OCI-LY7 (cell line): ENCODE measurements at regions not wholly inside any gene's neighbourhood (a gene's known extent, or its start where the extent isn't known, plus 50 kb on each side); places are given as distances from the start of the nearest gene placed in this dataset.

Experiments
- BruUV-seq: library from RNA; stranded (reverse); fragments of 400-500 nt; replicated peaks from 2 replicates; lab custom pipeline; 2021; lab: Mats Ljungman, UMichigan
- CTCF ChIA-PET: fragments of 300-600 bp; sonication (Branson Sonifier 250); formaldehyde crosslinking; loops from one replicate; lab custom pipeline; 2022; ENCODE audit warnings: antibody characterized with exemption; ENCODE audit not compliant: unreplicated experiment; lab: Charles Lee
- POLR2A ChIA-PET: fragments of 300-600 bp; sonication (Branson Sonifier 250); formaldehyde crosslinking; loops from one replicate; lab custom pipeline; 2022; ENCODE audit warnings: antibody characterized with exemption; lab: Charles Lee
- DNase-seq: peaks from one replicate; pipeline ENCODE4 v3.0.0-alpha.2; 2015; ENCODE audit warnings: low spot score
- H2AFZ ChIP-seq: fragments of 200-600 bp; sonication (generic), shearing (Covaris generic); 2 replicates; pipeline ENCODE4 v1.6.1; 2014; ENCODE audit warnings: mild to moderate bottlenecking, antibody characterized with exemption, low read length, moderate library complexity
- H3K27ac ChIP-seq: fragments of 200-600 bp; sonication (generic); 2 replicates; pipeline ENCODE4 v1.5.1; 2014; ENCODE audit warnings: mixed run types, low read depth, mild to moderate bottlenecking, moderate library complexity, low read length, inconsistent platforms; ENCODE audit not compliant: poor library complexity, severe bottlenecking
- H3K36me3 ChIP-seq: fragments of 200-600 bp; sonication (generic); 2 replicates; pipeline ENCODE4 v1.6.1; 2014; ENCODE audit warnings: mild to moderate bottlenecking, antibody characterized with exemption, low read length, moderate library complexity, mixed read lengths; ENCODE audit not compliant: insufficient read depth
- H3K4me1 ChIP-seq: fragments of 200-600 bp; sonication (generic); 2 replicates; pipeline ENCODE4 v1.5.1; 2014; ENCODE audit warnings: mild to moderate bottlenecking, low read length; ENCODE audit not compliant: insufficient read depth, poor library complexity, severe bottlenecking
- H3K4me2 ChIP-seq: fragments of 200-600 bp; sonication (generic); 2 replicates; pipeline ENCODE4 v1.6.1; 2014; ENCODE audit warnings: mild to moderate bottlenecking, low read length
- H3K4me3 ChIP-seq: fragments of 200-600 bp; sonication (generic); 2 replicates; pipeline ENCODE4 v1.5.1; 2014; ENCODE audit warnings: mild to moderate bottlenecking, low read depth, low read length; ENCODE audit not compliant: poor library complexity, severe bottlenecking
- H3K79me2 ChIP-seq: fragments of 200-600 bp; sonication (generic); 2 replicates; pipeline ENCODE4 v1.6.1; 2016; ENCODE audit warnings: low read depth, mild to moderate bottlenecking, low read length, moderate library complexity, mixed read lengths; ENCODE audit not compliant: insufficient read depth
- H3K9me2 ChIP-seq: fragments of 200-600 bp; sonication (generic); 2 replicates; pipeline ENCODE4 v1.6.1; 2016; ENCODE audit warnings: mild to moderate bottlenecking, low read length, mixed read lengths; ENCODE audit not compliant: insufficient read depth
- H3K9me3 ChIP-seq: fragments of 200-600 bp; sonication (generic); 2 replicates; pipeline ENCODE4 v1.6.1; 2014; ENCODE audit warnings: mild to moderate bottlenecking, mixed run types, low read length, mixed read lengths
- H4K20me1 ChIP-seq: fragments of 200-600 bp; sonication (generic); 2 replicates; pipeline ENCODE4 v1.6.1; 2014; ENCODE audit warnings: mild to moderate bottlenecking, antibody characterized with exemption, low read length, moderate library complexity, mixed read lengths; ENCODE audit not compliant: insufficient read depth
- EZH2phosphoT487 ChIP-seq: fragments of 200-600 bp; sonication (generic); IDR thresholded peaks from 2 replicates; pipeline ENCODE4 v1.6.1; 2018; ENCODE audit warnings: low read depth, borderline replicate concordance, mild to moderate bottlenecking, mixed run types, antibody characterized with exemption, low read length, moderate library complexity, mixed read lengths
- intact Hi-C: fragments of 100-400 bp; cut with micrococcal nuclease; formaldehyde crosslinking; loops from one replicate; pipeline ENCODE4 v1.10.0; 2022; ENCODE audit not compliant: unreplicated experiment
- TF ChIP-seq, protein P1 (sequence below): fragments of 200-600 bp; sonication (generic); conservative IDR thresholded peaks from 2 replicates; pipeline ENCODE4 v1.5.1; 2014; ENCODE audit warnings: mild to moderate bottlenecking, antibody characterized with exemption, low read length, moderate library complexity, mixed read lengths

DNA sequence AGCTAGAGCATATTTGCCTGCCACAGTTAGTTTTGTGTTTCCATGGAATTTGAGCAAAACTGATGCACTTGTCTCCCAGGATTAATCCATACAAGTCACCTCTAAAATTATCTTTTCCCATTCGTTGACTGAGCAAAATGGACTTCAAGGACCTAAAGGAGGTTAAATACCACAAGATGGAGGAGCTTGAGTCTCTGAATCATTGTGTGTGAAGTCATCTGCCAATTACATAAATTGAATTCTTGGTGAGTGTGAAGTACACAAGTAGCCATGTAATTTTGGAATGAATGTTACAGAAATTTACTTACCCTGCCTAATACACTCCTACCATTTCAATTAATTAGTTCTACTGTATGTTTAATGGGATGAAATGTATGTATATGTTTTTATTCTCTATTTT lies 501.7 kb upstream of the POT1 start:
- Histone ChIP-seq H4K20me1 (no peaks in the 10 kb centered on the region), H3K36me3 (no peaks in the 10 kb centered on the region), H3K4me2 (no peak overlapping the region), H3K27ac (no peak overlapping the region), H3K4me3 (no peak overlapping the region), H3K9me3 (no peaks in the 10 kb centered on the region), H3K79me2 (no peaks in the 10 kb centered on the region), H3K9me2 (no peaks in the 10 kb centered on the region), H3K4me1 (no peaks in the 10 kb centered on the region), H2AFZ (no peak overlapping the region)
- TF ChIP-seq EZH2phosphoT487: no peak
- TF ChIP-seq, protein P1, sequence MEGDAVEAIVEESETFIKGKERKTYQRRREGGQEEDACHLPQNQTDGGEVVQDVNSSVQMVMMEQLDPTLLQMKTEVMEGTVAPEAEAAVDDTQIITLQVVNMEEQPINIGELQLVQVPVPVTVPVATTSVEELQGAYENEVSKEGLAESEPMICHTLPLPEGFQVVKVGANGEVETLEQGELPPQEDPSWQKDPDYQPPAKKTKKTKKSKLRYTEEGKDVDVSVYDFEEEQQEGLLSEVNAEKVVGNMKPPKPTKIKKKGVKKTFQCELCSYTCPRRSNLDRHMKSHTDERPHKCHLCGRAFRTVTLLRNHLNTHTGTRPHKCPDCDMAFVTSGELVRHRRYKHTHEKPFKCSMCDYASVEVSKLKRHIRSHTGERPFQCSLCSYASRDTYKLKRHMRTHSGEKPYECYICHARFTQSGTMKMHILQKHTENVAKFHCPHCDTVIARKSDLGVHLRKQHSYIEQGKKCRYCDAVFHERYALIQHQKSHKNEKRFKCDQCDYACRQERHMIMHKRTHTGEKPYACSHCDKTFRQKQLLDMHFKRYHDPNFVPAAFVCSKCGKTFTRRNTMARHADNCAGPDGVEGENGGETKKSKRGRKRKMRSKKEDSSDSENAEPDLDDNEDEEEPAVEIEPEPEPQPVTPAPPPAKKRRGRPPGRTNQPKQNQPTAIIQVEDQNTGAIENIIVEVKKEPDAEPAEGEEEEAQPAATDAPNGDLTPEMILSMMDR: no peak
- POLR2A ChIA-PET: no interaction called here
- no peak for DNase-seq
- intact Hi-C loops: no loop called here
- BruUV-seq: no TSS peak
- CTCF ChIA-PET: no interaction called here

DNA sequence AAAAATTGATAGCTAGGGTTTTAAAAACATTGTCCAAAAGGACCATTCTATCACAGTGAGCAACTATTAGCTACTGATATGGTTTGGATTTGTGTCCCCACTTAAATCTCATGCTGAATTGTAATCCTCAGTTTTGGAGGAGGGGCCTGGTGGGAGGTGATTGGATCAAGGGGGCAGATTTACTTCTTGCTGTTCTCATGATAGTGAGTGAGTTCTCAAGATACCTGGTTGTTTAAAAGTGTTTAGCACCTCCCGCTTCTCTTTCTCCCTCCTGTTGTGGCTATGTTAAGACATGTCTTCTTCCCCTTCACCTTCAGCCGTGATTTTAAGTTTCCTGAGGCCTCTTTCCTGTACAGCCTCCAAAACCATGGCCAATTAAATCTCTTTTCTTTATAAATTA lies 500.4 kb upstream of the POT1 start:
- TF ChIP-seq, protein P1: no peak
- TF ChIP-seq EZH2phosphoT487: no peak
- CTCF ChIA-PET: no interaction called here
- H2AFZ ChIP-seq: no peak overlapping the region
- no peaks in the 10 kb centered on the region for H3K36me3 ChIP-seq
- H3K4me1 ChIP-seq: no peaks in the 10 kb centered on the region
- DNase-seq: no peak
- intact Hi-C loops: no loop called here
- H4K20me1 ChIP-seq: no peaks in the 10 kb centered on the region
- H3K9me2 ChIP-seq: no peaks in the 10 kb centered on the region
- H3K27ac ChIP-seq: no peak overlapping the region
- no peaks in the 10 kb centered on the region for H3K79me2 ChIP-seq
- H3K4me3 ChIP-seq: no peak overlapping the region
- no peak overlapping the region for H3K4me2 ChIP-seq
- BruUV-seq: no TSS peak
- POLR2A ChIA-PET: no interaction called here
- H3K9me3 ChIP-seq: no peaks in the 10 kb centered on the region

DNA sequence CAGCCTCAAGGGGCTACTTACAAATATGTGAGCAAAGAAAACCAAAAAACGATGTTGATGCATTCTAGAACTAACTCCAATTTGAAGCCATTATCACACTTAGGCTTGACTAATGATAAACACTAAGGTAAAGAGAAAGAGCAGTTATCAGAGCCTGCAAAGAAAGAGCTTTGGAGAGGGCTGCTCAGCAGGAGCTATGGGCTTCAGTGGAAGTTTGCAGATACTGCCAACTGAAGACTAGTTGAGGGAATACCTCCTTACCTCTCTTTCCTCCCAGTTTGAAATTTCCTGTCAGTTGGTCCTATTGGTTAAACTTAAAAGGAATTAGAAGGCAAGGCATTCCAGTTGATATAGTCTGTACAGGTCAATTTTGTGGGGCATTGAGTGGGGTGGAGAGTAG lies 498.1 kb upstream of the POT1 start:
- H2AFZ ChIP-seq: no peak overlapping the region
- H3K9me3 ChIP-seq: no peaks in the 10 kb centered on the region
- no peaks in the 10 kb centered on the region for H4K20me1 ChIP-seq
- POLR2A ChIA-PET: no interaction called here
- BruUV-seq: no TSS peak
- no peaks in the 10 kb centered on the region for H3K79me2 ChIP-seq
- no peaks in the 10 kb centered on the region for H3K4me1 ChIP-seq
- no peak for DNase-seq
- intact Hi-C loops: no loop called here
- no peak overlapping the region for H3K4me3 ChIP-seq
- no peaks in the 10 kb centered on the region for H3K36me3 ChIP-seq
- TF ChIP-seq, protein P1: no peak
- no peak for TF ChIP-seq EZH2phosphoT487
- CTCF ChIA-PET: no interaction called here
- H3K27ac ChIP-seq: no peak overlapping the region
- H3K9me2 ChIP-seq: no peaks in the 10 kb centered on the region
- no peak overlapping the region for H3K4me2 ChIP-seq
